H9 (cell line): ENCODE measurements at regions not wholly inside any gene's neighbourhood (a gene's known extent, or its start where the extent isn't known, plus 50 kb on each side); places are given as distances from the start of the nearest gene placed in this dataset.
A peak's percentile ranks its signal among the peaks of the same experiment; 100 is the strongest.

ENCODE experiments used
- DNase-seq: peaks from one replicate; pipeline ENCODE4 v3.0.0-alpha.2; 2017
- H2AFZ ChIP-seq: one replicate; pipeline ENCODE4 v1.6.1; 2013; ENCODE audit warnings: mild to moderate bottlenecking, low read length, control low read depth, moderate library complexity
- H2AK5ac ChIP-seq: 2 replicates; pipeline ENCODE4 v1.6.1; 2013; ENCODE audit warnings: low read length, control low read depth, mixed read lengths; ENCODE audit not compliant: insufficient read length
- H2BK120ac ChIP-seq: one replicate; pipeline ENCODE4 v1.6.1; 2013; ENCODE audit warnings: low read depth, mild to moderate bottlenecking, low read length, control low read depth, inconsistent platforms; ENCODE audit not compliant: poor library complexity, severe bottlenecking
- H2BK12ac ChIP-seq: 2 replicates; pipeline ENCODE4 v1.6.1; 2013; ENCODE audit warnings: low read length, control low read depth, mixed read lengths, low read depth; ENCODE audit not compliant: insufficient read length
- H2BK15ac ChIP-seq: 2 replicates; pipeline ENCODE4 v1.6.1; 2013; ENCODE audit warnings: low read depth, low read length, control low read depth
- H2BK20ac ChIP-seq: one replicate; pipeline ENCODE4 v1.6.1; 2013; ENCODE audit warnings: low read depth, mild to moderate bottlenecking, low read length, control low read depth, inconsistent platforms; ENCODE audit not compliant: poor library complexity, severe bottlenecking
- H2BK5ac ChIP-seq: 2 replicates; pipeline ENCODE4 v1.6.1; 2013; ENCODE audit warnings: low read length, control low read depth, mixed read lengths; ENCODE audit not compliant: insufficient read length
- H3K14ac ChIP-seq: 2 replicates; pipeline ENCODE4 v1.6.1; 2013; ENCODE audit warnings: low read length, control low read depth; ENCODE audit not compliant: insufficient read depth
- H3K18ac ChIP-seq: 2 replicates; pipeline ENCODE4 v1.6.1; 2013; ENCODE audit warnings: low read depth, mild to moderate bottlenecking, mixed read lengths, low read length, control low read depth; ENCODE audit not compliant: insufficient read length
- H3K23ac ChIP-seq: 2 replicates; pipeline ENCODE4 v1.6.1; 2013; ENCODE audit warnings: low read length, control low read depth, mixed read lengths, low read depth; ENCODE audit not compliant: insufficient read length
- H3K23me2 ChIP-seq: 2 replicates; pipeline ENCODE4 v1.6.1; 2013; ENCODE audit warnings: low read depth, mild to moderate bottlenecking, mixed read lengths, low read length, control low read depth; ENCODE audit not compliant: insufficient read length, poor library complexity, severe bottlenecking
- H3K27ac ChIP-seq: 2 replicates; pipeline ENCODE4 v1.5.1; 2013; ENCODE audit warnings: low read length, control low read depth, mixed read lengths, low read depth; ENCODE audit not compliant: insufficient read length
- H3K27me3 ChIP-seq: 2 replicates; pipeline ENCODE4 v1.6.1; 2013; ENCODE audit warnings: low read length, control low read depth, inconsistent platforms; ENCODE audit not compliant: insufficient read depth
- H3K4ac ChIP-seq: 2 replicates; pipeline ENCODE4 v1.6.1; 2013; ENCODE audit warnings: low read depth, mild to moderate bottlenecking, control low read depth, inconsistent platforms, low read length, moderate library complexity
- H3K4me1 ChIP-seq: 2 replicates; pipeline ENCODE4 v1.6.1; 2013; ENCODE audit warnings: low read length, control low read depth, inconsistent platforms; ENCODE audit not compliant: insufficient read depth
- H3K4me2 ChIP-seq: 2 replicates; pipeline ENCODE4 v1.6.1; 2013; ENCODE audit warnings: low read length, control low read depth, mixed read lengths; ENCODE audit not compliant: insufficient read length, insufficient read depth
- H3K56ac ChIP-seq: 2 replicates; pipeline ENCODE4 v1.6.1; 2013; ENCODE audit warnings: low read depth, mild to moderate bottlenecking, mixed read lengths, low read length, control low read depth; ENCODE audit not compliant: insufficient read length
- H3K79me1 ChIP-seq: 2 replicates; pipeline ENCODE4 v1.6.1; 2013; ENCODE audit warnings: low read depth, mild to moderate bottlenecking, moderate library complexity, low read length, control low read depth, inconsistent platforms; ENCODE audit not compliant: insufficient read depth, poor library complexity, severe bottlenecking
- H3K79me2 ChIP-seq: 2 replicates; pipeline ENCODE4 v1.6.1; 2013; ENCODE audit warnings: low read length, control low read depth, inconsistent platforms; ENCODE audit not compliant: insufficient read depth
- H3K9ac ChIP-seq: 2 replicates; pipeline ENCODE4 v1.6.1; 2013; ENCODE audit warnings: low read length, control low read depth, mixed read lengths; ENCODE audit not compliant: insufficient read length; ENCODE audit errors: extremely low read depth
- H3K9me3 ChIP-seq: one replicate; pipeline ENCODE4 v1.6.1; 2013; ENCODE audit warnings: low read depth, low read length, inconsistent platforms; ENCODE audit not compliant: control insufficient read depth
- H3T11ph ChIP-seq: one replicate; pipeline ENCODE4 v1.6.1; 2013; ENCODE audit warnings: mild to moderate bottlenecking, low read length, control low read depth, inconsistent platforms
- H4K20me1 ChIP-seq: one replicate; pipeline ENCODE4 v1.6.1; 2013; ENCODE audit not compliant: control insufficient read depth, insufficient read length, insufficient read depth
- H4K5ac ChIP-seq: 2 replicates; pipeline ENCODE4 v1.6.1; 2013; ENCODE audit warnings: low read depth, mild to moderate bottlenecking, mixed read lengths, low read length, control low read depth; ENCODE audit not compliant: insufficient read length
- H4K8ac ChIP-seq: replicated peaks from 2 replicates; pipeline ENCODE4 v1.6.1; 2013; ENCODE audit warnings: low read length, control low read depth, mixed read lengths, low read depth; ENCODE audit not compliant: insufficient read length
- H4K91ac ChIP-seq: 2 replicates; pipeline ENCODE4 v1.6.1; 2013; ENCODE audit warnings: low read depth, mild to moderate bottlenecking, moderate library complexity, mixed read lengths, low read length, control low read depth; ENCODE audit not compliant: insufficient read length
- H3K27ac Mint-ChIP-seq, 3 experiments: 2 replicates in 2 of 3; 3 replicates in 1 of 3; pipeline ENCODE4 v1.8.0; 2020 to 2021; ENCODE audit warnings: mixed read lengths in 3 of 3, mild to moderate bottlenecking in 1 of 3, moderate library complexity in 1 of 3
- H3K27me3 Mint-ChIP-seq: 2 replicates; pipeline ENCODE4 v1.8.0; 2021; ENCODE audit warnings: low read depth, mild to moderate bottlenecking, moderate library complexity, mixed read lengths
- H3K36me3 Mint-ChIP-seq, 3 experiments: 2 replicates in 2 of 3; 3 replicates in 1 of 3; pipeline ENCODE4 v1.8.0; 2020 to 2021; ENCODE audit warnings: low read depth in 3 of 3, mixed read lengths in 3 of 3; ENCODE audit not compliant: insufficient read depth in 1 of 3
- H3K4me1 Mint-ChIP-seq, 2 experiments: 2 replicates each; pipeline ENCODE4 v1.8.0; 2020; ENCODE audit warnings: mixed read lengths in 2 of 2
- H3K4me3 Mint-ChIP-seq, 2 experiments: 2 replicates in 1 of 2; 3 replicates in 1 of 2; pipeline ENCODE4 v1.8.0; 2020 to 2021; ENCODE audit warnings: mild to moderate bottlenecking in 2 of 2, mixed read lengths in 2 of 2, moderate library complexity in 1 of 2
- H3K9me3 Mint-ChIP-seq, 2 experiments: 2 replicates in 1 of 2; 3 replicates in 1 of 2; pipeline ENCODE4 v1.8.0; 2020; ENCODE audit warnings: mild to moderate bottlenecking in 2 of 2, mixed read lengths in 2 of 2, moderate library complexity in 1 of 2
- CTCF ChIP-seq: fragments of 200-600 bp; sonication (generic); conservative IDR thresholded peaks from 3 replicates; pipeline ENCODE4 v1.8.0; 2021; ENCODE audit warnings: antibody characterized with exemption, mild to moderate bottlenecking
- WGBS: extraction: QIAGEN DNeasy Blood & Tissue Kit; methylation state at CpG from one replicate; pipeline ENCODE4 v1.1.7; 2013; ENCODE audit warnings: missing lambda C conversion rate, low lambda C conversion rate, mixed read lengths; ENCODE audit not compliant: insufficient read length; ENCODE audit errors: extremely low coverage; 5-methylcytosine and 5-hydroxymethylcytosine counted together

GRCh38 chr22:47765757-47766156 is 1003.3 kb downstream of the TBC1D22A start:
- Histone ChIP-seq H3K9me3 (no peaks in the 10 kb centered on the region), H2AK5ac (no peak overlapping the region), H2BK5ac (no peak overlapping the region), H3K56ac (no peak overlapping the region), H3T11ph (no peak overlapping the region), H3K23me2 (no peaks in the 10 kb centered on the region), H3K27me3 (no peaks in the 10 kb centered on the region), H3K4ac (no peak overlapping the region), H3K27ac (no peak overlapping the region), H2BK15ac (no peak overlapping the region), H2AFZ (no peak overlapping the region), H3K9ac (no peak overlapping the region), H3K79me1 (no peaks in the 10 kb centered on the region), H2BK120ac (no peak overlapping the region), H4K8ac (no peak overlapping the region), H4K5ac (no peak overlapping the region), H2BK12ac (no peak overlapping the region), H3K79me2 (no peaks in the 10 kb centered on the region), H3K4me2 (no peak overlapping the region), H2BK20ac (no peak overlapping the region), H4K91ac (no peak overlapping the region), H3K14ac (no peak overlapping the region), H3K18ac (no peak overlapping the region), H3K4me1 (no peaks in the 10 kb centered on the region), H4K20me1 (no peaks in the 10 kb centered on the region), H3K23ac (no peak overlapping the region)
- no peak for TF ChIP-seq CTCF
- Mint-ChIP-seq H3K27me3 (peaks cover 27% of the 10 kb centered on the region), H3K27ac (peak overlapping the region in 1 of 3 experiments; percentile 17; a peak in 1 of 7 replicates), H3K9me3 (no peaks in the 10 kb centered on the region; a peak in 2 of 5 replicates), H3K4me1 (no peaks in the 10 kb centered on the region), H3K4me3 (no peak overlapping the region), H3K36me3 (no peaks in the 10 kb centered on the region; a peak in 1 of 7 replicates)
- WGBS: no CpG with 5 or more reads among the region's 6 CpGs
- no peak for DNase-seq
